ENCODE measurements at regions not wholly inside any gene's neighbourhood (a gene's known extent, or its start where the extent isn't known, plus 50 kb on each side); places are given as distances from the start of the nearest gene placed in this dataset.

DNA sequence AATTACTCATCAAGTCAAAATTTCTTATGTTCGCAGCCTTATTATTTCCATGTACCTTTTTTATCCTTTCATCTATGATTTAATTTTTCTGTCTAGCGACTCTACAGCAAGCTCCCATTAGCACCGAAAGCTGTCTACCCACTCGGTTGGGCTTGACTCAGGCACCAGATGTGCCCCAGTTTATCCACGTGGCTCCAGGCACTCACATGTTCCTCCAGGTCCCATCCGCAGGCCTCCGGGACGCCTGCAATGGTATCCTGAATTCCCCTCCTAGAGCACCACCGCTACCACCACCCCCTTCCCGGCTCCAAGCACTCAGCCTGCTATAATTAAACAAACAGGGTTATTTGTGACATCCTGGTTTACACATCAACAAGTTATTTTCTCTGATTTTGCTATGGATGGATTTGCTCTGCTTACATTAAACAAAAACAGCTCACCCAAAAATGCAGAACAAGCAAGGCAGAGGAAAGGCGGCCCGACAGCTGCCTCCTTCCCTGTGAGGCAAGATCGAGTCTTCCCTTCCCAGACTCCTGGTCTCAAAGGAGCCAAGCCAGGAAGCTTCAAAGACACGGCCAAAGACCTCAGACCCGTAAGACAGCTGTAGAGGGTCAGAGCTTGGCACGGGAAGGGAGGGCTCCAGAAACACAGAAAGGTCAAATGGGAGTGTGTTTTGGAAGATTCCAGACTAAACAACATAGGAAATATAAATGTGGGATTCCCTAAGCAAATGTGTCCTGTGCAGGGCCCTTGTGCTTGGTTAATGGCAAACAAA is 253.8 kb downstream of the TTC8 start:
- Histone ChIP-seq H3K36me3 (no peaks in the 10 kb centered on the region), H3K27ac (replicated peaks in 1 of 4) (no peak overlapping the region), H3K27me3 (no peaks in the 10 kb centered on the region), H3K4me1 (no peaks in the 10 kb centered on the region), H3K4me3 (no peak overlapping the region), H3K9me3 (no peaks in the 10 kb centered on the region)
- intact Hi-C loops (cut with DNase I), result no loop called here
- DNase-seq (ENCODE audit: extremely low spot score), result no peak
- WGBS, result 77% methylated on average over 16 of the region's 16 CpGs
- TF ChIP-seq CTCF (IDR thresholded peaks at IDR 0.05), result no peak
- TF ChIP-seq EP300 (IDR thresholded peaks at IDR 0.05), result no peak
- no peak for TF ChIP-seq POLR2AphosphoS5 (IDR thresholded peaks at IDR 0.05)
- TF ChIP-seq POLR2A (IDR thresholded peaks at IDR 0.05; ENCODE audit: low read depth), result no peak

- WGBS, result 54% methylated on average over 12 of the region's 12 CpGs
- H3K9me3 ChIP-seq, result no peaks in the 10 kb centered on the region
- H3K36me3 ChIP-seq, result no peaks in the 10 kb centered on the region
- no peak for TF ChIP-seq EP300 (IDR thresholded peaks at IDR 0.05)
- no peak for TF ChIP-seq POLR2AphosphoS5 (IDR thresholded peaks at IDR 0.05)
- no peaks in the 10 kb centered on the region for H3K27me3 ChIP-seq
- H3K4me3 ChIP-seq, result no peak overlapping the region
- intact Hi-C loops (cut with DNase I), result no loop called here
- no peak for DNase-seq (ENCODE audit: extremely low spot score)
- no peak overlapping the region for H3K27ac ChIP-seq (replicated peaks in 1 of 4)
- peaks cover 5 to 18% (median 13%) of the 10 kb centered on the region in 4 donors for H3K4me1 ChIP-seq
Measured at GRCh38 chr14:89085231-89085731, 260.8 kb downstream of the TTC8 start.

- intact Hi-C loops (cut with DNase I), result no loop called here
- H3K27ac ChIP-seq (replicated peaks in 1 of 4), result no peak overlapping the region
- DNase-seq (ENCODE audit: extremely low spot score), result no peak
- no peaks in the 10 kb centered on the region for H3K9me3 ChIP-seq
- no peaks in the 10 kb centered on the region for H3K27me3 ChIP-seq
- H3K4me3 ChIP-seq, result no peak overlapping the region
- WGBS, result 52% methylated on average over 9 of the region's 9 CpGs
- TF ChIP-seq EP300 (IDR thresholded peaks at IDR 0.05) (no peak), CTCF (IDR thresholded peaks at IDR 0.05) (no peak), POLR2AphosphoS5 (IDR thresholded peaks at IDR 0.05) (no peak), POLR2A (IDR thresholded peaks at IDR 0.05; ENCODE audit: low read depth) (no peak)
- no peaks in the 10 kb centered on the region for H3K36me3 ChIP-seq
- H3K4me1 ChIP-seq, result peaks cover 5 to 18% (median 13%) of the 10 kb centered on the region in 4 donors
Measured at GRCh38 chr14:89085737-89086382, 261.4 kb downstream of the TTC8 start.

DNA sequence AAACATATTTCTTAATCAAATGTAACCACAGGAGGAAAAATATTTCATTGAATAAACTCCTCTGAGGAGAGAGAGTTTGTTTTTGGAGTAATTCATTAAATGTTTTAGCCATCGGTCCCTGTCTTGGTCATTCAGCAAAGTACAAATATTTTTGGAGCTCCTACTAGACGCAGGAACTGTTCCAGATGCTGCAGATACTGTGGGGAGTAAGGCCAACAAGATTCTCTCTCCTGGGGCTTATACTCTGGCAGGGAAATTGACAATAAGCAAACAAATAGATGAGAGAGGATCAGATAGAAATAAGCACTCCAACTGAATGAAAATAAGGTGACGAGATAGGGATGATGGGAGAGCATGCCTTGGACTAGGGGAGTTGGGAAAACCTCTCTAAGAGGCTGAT is 264.1 kb downstream of the TTC8 start:
- Histone ChIP-seq H3K27ac (replicated peaks in 1 of 4) (no peak overlapping the region), H3K4me1 (peaks cover 5 to 23% (median 16%) of the 10 kb centered on the region in 4 donors), H3K36me3 (no peaks in the 10 kb centered on the region), H3K27me3 (no peaks in the 10 kb centered on the region), H3K9me3 (peaks cover 0 to 8% (median 0%) of the 10 kb centered on the region in 4 donors), H3K4me3 (no peak overlapping the region)
- 56% methylated on average over 3 of the region's 3 CpGs for WGBS
- intact Hi-C loops (cut with DNase I), result no loop called here
- TF ChIP-seq CTCF (IDR thresholded peaks at IDR 0.05) (no peak), POLR2AphosphoS5 (IDR thresholded peaks at IDR 0.05) (no peak), POLR2A (IDR thresholded peaks at IDR 0.05; ENCODE audit: low read depth) (no peak), EP300 (IDR thresholded peaks at IDR 0.05) (no peak)
- DNase-seq (ENCODE audit: extremely low spot score), result no peak

DNA sequence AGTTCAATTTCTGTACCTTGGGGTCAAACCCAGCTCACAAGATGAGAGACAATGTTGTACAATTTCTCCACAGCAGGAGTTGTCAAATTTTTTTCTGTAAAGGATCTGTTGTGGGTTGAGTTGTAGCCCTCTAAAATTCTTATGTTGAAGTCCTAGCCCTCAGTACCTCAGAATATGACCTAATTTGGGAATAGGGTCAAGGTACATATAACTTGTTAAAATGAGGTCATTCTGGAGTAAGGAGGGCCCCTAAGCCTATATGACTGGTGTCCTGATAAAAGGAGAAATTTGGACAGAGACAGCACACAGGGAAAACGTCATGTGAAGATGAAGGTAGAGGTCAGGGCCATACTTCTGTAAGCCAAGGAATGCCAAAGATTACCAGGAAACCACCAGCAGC is 264.9 kb downstream of the TTC8 start:
- Histone ChIP-seq H3K36me3 (no peaks in the 10 kb centered on the region), H3K9me3 (peaks cover 0 to 8% (median 0%) of the 10 kb centered on the region in 4 donors), H3K4me3 (no peak overlapping the region), H3K27ac (replicated peaks in 1 of 4) (no peak overlapping the region), H3K27me3 (no peaks in the 10 kb centered on the region), H3K4me1 (peaks cover 5 to 23% (median 16%) of the 10 kb centered on the region in 4 donors)
- TF ChIP-seq POLR2AphosphoS5 (IDR thresholded peaks at IDR 0.05) (no peak), CTCF (IDR thresholded peaks at IDR 0.05) (no peak), POLR2A (IDR thresholded peaks at IDR 0.05; ENCODE audit: low read depth) (no peak), EP300 (IDR thresholded peaks at IDR 0.05) (no peak)
- WGBS, result 86% methylated on average over 1 of the region's 1 CpG
- DNase-seq (ENCODE audit: extremely low spot score), result no peak
- intact Hi-C loops (cut with DNase I), result no loop called here

Measured in esophagus muscularis mucosa (tissue), 4 donors.